ENCODE measurements at regions not wholly inside any gene's neighbourhood (a gene's known extent, or its start where the extent isn't known, plus 50 kb on each side); places are given as distances from the start of the nearest gene placed in this dataset.
A peak's percentile ranks its signal among the peaks of the same experiment; 100 is the strongest.

GRCh38 chr14:105859717-105860614, 333.6 kb downstream of the TMEM121 start:
- no peak for TF ChIP-seq CTCF (IDR thresholded peaks at IDR 0.05; ENCODE audit: low read depth, low read length)
- peaks cover 67% of the 10 kb centered on the region for H3K27me3 ChIP-seq (ENCODE audit: insufficient read depth, low read depth, severe bottlenecking)
- peak; percentile 1 for DNase-seq
- no peaks in the 10 kb centered on the region for H3K9me3 ChIP-seq (ENCODE audit: severe bottlenecking)
- no peak overlapping the region for H3K27ac ChIP-seq
- no peak overlapping the region for H3K4me3 ChIP-seq (ENCODE audit: low read depth, low read length)
- H3K36me3 ChIP-seq: no peaks in the 10 kb centered on the region

GRCh38 chr14:105860615-105861580, 334.5 kb downstream of the TMEM121 start:
- H3K27me3 ChIP-seq (ENCODE audit: insufficient read depth, low read depth, severe bottlenecking): peaks cover 67% of the 10 kb centered on the region
- H3K36me3 ChIP-seq: no peaks in the 10 kb centered on the region
- no peak for DNase-seq
- no peak overlapping the region for H3K27ac ChIP-seq
- no peak overlapping the region for H3K4me3 ChIP-seq (ENCODE audit: low read depth, low read length)
- TF ChIP-seq CTCF (IDR thresholded peaks at IDR 0.05; ENCODE audit: low read depth, low read length): no peak
- no peaks in the 10 kb centered on the region for H3K9me3 ChIP-seq (ENCODE audit: severe bottlenecking)

GRCh38 chr14:105861985-105862465, 335.6 kb downstream of the TMEM121 start:
- no peaks in the 10 kb centered on the region for H3K36me3 ChIP-seq
- no peak overlapping the region for H3K4me3 ChIP-seq (ENCODE audit: low read depth, low read length)
- peaks cover 70% of the 10 kb centered on the region for H3K27me3 ChIP-seq (ENCODE audit: insufficient read depth, low read depth, severe bottlenecking)
- H3K27ac ChIP-seq: no peak overlapping the region
- no peaks in the 10 kb centered on the region for H3K9me3 ChIP-seq (ENCODE audit: severe bottlenecking)
- no peak for TF ChIP-seq CTCF (IDR thresholded peaks at IDR 0.05; ENCODE audit: low read depth, low read length)
- DNase-seq: no peak

GRCh38 chr14:105862581-105863239, 336.3 kb downstream of the TMEM121 start:
- H3K4me3 ChIP-seq (ENCODE audit: low read depth, low read length): no peak overlapping the region
- H3K36me3 ChIP-seq: no peaks in the 10 kb centered on the region
- H3K27ac ChIP-seq: no peak overlapping the region
- H3K27me3 ChIP-seq (ENCODE audit: insufficient read depth, low read depth, severe bottlenecking): peaks cover 71% of the 10 kb centered on the region
- no peak for DNase-seq
- no peaks in the 10 kb centered on the region for H3K9me3 ChIP-seq (ENCODE audit: severe bottlenecking)
- no peak for TF ChIP-seq CTCF (IDR thresholded peaks at IDR 0.05; ENCODE audit: low read depth, low read length)

GRCh38 chr14:105863296-105864108, 337.1 kb downstream of the TMEM121 start:
- Histone ChIP-seq H3K9me3 (ENCODE audit: severe bottlenecking) (no peaks in the 10 kb centered on the region), H3K36me3 (no peaks in the 10 kb centered on the region), H3K27ac (no peak overlapping the region), H3K4me3 (ENCODE audit: low read depth, low read length) (no peak overlapping the region), H3K27me3 (ENCODE audit: insufficient read depth, low read depth, severe bottlenecking) (peaks cover 77% of the 10 kb centered on the region)
- no peak for DNase-seq
- no peak for TF ChIP-seq CTCF (IDR thresholded peaks at IDR 0.05; ENCODE audit: low read depth, low read length)
